G401 (cell line): ENCODE measurements at regions not wholly inside any gene's neighbourhood (a gene's known extent, or its start where the extent isn't known, plus 50 kb on each side); places are given as distances from the start of the nearest gene placed in this dataset.

Experiments
- DNase-seq: peaks from one replicate; pipeline ENCODE4 v3.0.0-alpha.2; 2015; ENCODE audit warnings: low spot score
- in situ Hi-C: cut with HindIII; loops from 2 replicates; pipeline ENCODE4 v1.10.0; 2016; ENCODE audit warnings: low sequenced_read_pairs, mixed read lengths

DNA sequence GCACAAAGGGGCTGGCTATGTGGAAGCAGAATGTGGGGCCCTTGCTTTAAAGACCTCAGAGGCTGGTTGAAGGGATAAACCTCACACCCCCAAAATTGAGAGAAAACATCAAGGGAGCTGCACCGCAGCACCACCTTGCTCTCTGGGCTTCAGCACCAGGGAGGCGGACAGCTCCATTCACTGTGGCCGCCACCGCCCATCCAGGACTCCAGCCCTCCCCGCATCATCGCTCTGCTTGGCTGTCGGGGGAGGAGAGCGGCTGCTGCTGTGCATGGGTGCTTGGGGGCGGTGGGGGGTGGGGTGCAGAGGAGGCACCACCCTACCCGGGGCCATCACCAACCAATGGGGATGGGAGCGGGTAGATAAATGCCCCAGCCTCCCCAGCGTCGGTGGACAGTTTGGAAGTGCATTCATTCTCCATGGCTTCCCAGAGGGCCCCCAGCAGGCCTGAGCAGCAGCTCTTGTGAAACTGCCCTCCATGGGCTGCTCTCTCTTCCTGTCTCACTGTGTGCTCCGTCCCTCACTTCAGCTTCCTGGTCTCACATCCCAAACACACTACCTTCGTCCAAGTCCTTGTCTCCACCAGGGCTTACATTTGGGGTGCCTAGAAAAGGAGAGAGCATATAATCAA lies 75.7 kb upstream of the BHLHE23 start:
- no peak for DNase-seq
- in situ Hi-C loops, result loop anchor here (25.0 kb wide), 1 partner anchor 205 kb away; the partner anchor contains the start of gene COL20A1

- in situ Hi-C loops, result loop anchor here (25.0 kb wide), 1 partner anchor 205 kb away; the partner anchor contains the start of gene COL20A1
- no peak for DNase-seq
These were observed 75.1 kb upstream of the BHLHE23 start for GRCh38 chr20:63081831-63082230.

- in situ Hi-C loops, result loop anchor here (25.0 kb wide), 1 partner anchor 206 kb away; the partner anchor contains the start of gene COL20A1
- no peak for DNase-seq
These were observed 74.6 kb upstream of the BHLHE23 start for GRCh38 chr20:63081351-63081750.

- DNase-seq, result no peak
- in situ Hi-C loops, result loop anchor here (25.0 kb wide), 1 partner anchor 206 kb away; the partner anchor contains the start of gene COL20A1
These were observed 74.0 kb upstream of the BHLHE23 start for GRCh38 chr20:63080811-63081210.

GRCh38 chr20:63080411-63080810 lies 73.6 kb upstream of the BHLHE23 start:
- in situ Hi-C loops, result loop anchor here (25.0 kb wide), 1 partner anchor 207 kb away; the partner anchor contains the start of gene COL20A1
- DNase-seq, result no peak

DNA sequence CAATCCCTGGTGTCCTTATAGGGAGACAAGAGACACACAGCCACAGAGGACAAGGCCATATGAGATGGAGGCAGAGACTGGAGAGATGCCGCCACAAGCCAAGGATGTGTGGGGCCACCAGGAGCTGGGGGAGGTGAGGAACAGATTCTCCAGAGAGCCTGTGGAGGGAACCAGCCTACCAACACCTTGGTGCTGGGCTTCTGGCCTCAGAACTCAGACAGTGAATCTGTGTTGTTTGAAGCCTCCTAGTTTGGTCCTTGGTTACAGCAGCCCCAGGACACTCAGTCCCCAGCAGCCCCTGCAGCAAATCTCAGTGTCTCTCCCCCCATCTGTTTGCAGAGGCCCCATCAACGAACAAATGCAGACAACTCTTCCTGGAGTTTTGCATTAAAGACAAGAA lies 73.2 kb upstream of the BHLHE23 start:
- in situ Hi-C loops, result loop anchor here (25.0 kb wide), 1 partner anchor 207 kb away; the partner anchor contains the start of gene COL20A1
- no peak for DNase-seq

- in situ Hi-C loops, result loop anchor here (25.0 kb wide), 1 partner anchor 210 kb away; the partner anchor contains the start of gene COL20A1
- no peak for DNase-seq
These were observed 70.9 kb upstream of the BHLHE23 start for GRCh38 chr20:63077705-63078104.

DNA sequence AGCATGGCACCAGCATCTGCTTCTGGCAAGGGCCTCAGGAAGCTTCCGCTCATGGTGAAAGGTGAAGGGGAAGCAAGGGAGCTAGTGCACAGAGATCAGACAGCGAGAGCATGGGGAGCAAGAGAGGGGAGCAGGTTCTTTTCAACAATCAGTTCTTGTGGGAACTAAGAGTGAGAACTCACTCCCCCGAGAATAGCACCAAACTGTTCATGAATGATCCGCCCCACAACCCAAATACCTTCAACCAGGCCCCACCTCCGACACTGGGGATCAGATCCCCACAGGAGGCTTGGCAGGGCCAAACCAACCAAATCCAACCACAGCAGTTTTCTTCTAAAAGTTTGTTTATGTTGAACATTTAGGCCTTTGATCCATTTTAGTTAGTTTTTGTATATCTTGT lies 69.7 kb upstream of the BHLHE23 start:
- in situ Hi-C loops, result loop anchor here (25.0 kb wide), 1 partner anchor 211 kb away; the partner anchor contains the start of gene COL20A1
- DNase-seq, result no peak

GRCh38 chr20:63074631-63075030 lies 67.9 kb upstream of the BHLHE23 start:
- no peak for DNase-seq
- in situ Hi-C loops, result loop anchor here (25.0 kb wide), 1 partner anchor 213 kb away; the partner anchor contains the start of gene COL20A1

GRCh38 chr20:63074182-63074581 lies 67.4 kb upstream of the BHLHE23 start:
- DNase-seq, result no peak
- in situ Hi-C loops, result no loop called here

- no peak for DNase-seq
- in situ Hi-C loops, result no loop called here
These were observed 66.9 kb upstream of the BHLHE23 start for GRCh38 chr20:63073738-63074065.

DNA sequence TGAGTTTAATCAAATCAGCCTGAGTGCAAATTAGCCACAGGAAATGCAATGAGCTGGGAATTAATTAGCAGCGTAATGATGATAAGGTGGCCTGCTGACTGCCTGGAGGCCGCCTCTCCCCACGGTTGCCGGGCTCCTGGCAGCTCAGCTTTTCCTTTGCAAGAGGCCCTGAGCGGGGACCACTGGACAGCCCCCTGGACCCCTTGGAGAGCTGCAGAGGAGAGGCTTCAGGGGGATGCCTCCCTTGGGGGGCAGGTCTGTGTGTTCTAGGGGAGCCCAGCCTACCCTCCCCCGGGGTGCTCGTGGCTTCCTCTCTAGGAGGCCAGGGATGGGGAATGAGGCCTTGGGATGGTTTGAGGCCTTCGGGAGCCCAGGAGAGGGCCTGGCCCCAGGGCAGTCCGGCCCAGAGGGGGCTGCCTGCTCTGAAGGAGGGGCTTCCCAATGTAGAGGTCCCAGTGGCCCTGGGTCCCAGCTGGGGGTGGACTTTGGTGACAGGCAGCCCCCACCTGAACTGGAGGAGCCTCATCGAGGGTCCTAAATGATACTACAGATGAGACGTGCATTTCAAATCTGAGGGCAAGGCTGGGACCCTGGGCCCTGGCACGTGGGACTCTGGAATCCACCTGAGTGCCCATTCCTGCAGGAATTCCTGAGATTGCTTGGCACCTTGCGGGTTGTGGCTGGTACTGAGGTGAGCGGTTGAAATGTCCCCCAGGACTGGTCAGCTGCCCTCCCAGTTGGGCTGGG lies 66.4 kb upstream of the BHLHE23 start:
- in situ Hi-C loops, result no loop called here
- no peak for DNase-seq

DNA sequence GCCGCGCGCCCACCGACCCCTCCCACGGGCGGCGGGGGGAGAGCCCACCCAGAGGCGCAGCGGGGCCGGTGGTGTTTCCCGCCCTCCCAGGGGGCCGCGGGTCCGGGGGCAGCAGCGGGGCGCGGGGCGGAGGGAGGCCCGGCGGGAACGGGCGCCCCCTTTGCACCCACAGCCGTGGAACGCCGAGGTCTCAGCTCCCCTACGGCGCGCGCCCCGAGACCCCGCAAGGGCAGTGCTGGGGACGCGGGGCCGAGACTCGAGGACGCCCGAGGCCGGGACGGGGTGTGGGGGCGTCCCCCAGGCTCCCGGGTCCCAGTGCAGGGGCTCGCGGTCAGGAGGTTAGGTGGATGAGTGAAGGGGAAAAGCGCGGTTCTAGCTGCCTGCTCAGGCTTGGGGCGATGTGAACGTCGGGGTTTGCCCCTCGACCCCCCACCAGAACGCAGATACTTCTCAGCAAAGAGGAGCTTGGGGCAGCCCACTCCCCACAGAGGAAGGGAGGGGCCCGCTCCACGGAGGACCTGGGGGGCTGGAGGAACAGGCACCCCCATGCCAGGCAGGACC lies 65.5 kb upstream of the BHLHE23 start:
- in situ Hi-C loops, result no loop called here
- DNase-seq, result no peak

GRCh38 chr20:63071541-63072181 lies 64.9 kb upstream of the BHLHE23 start:
- in situ Hi-C loops, result no loop called here
- peak; percentile 55 for DNase-seq

- DNase-seq, result peak; percentile 47
- in situ Hi-C loops, result no loop called here
These were observed 64.2 kb upstream of the BHLHE23 start for GRCh38 chr20:63070771-63071540.

DNA sequence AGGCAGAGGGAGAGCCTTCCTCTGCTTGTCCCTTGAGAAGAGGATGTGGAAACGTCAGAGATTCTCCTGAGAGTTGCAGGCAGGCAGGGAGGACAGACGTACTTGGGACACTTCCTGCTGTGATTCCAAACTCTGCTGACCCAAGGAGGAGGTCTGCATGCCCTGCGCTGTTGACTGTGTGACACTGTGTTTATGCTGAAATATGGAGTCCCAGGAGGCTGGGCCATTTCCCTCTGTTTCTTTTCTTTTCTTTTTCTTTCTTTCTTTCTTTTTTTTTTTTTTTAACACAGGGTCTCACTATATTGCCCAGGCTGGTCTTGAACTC lies 63.5 kb upstream of the BHLHE23 start:
- no peak for DNase-seq
- in situ Hi-C loops, result no loop called here

DNA sequence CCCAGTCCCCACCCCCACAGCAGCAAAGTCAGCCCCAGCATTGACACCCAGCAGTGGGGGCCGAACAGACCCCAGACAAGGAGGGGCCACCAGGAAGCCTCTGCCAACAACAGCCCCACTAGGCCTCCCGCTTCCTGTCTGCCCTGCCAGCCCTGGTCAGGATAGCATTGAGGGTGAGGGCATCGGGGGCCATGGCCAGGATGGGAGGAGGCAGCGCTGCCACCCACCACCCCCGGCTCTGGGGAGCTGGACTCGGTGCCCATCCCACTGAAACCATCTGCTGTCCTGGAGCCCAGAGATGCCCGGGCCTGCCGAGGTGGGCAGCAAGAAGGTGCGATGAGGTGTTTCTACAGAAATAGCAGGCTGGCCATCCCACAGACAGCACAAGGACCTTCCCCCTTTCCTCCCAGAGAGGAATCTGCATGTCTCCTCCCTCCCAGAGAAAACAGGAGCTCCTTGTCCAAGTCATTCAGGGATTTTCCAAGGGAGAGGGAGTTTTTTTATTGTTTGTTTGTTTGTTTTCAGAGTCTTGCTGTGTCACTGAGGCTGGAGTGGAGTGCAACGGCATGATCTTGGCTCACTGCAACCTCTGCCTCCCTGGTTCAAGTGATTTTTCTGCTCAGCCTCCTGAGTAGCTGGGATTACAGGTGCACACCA lies 62.1 kb upstream of the BHLHE23 start:
- in situ Hi-C loops, result no loop called here
- DNase-seq, result no peak

GRCh38 chr20:63067721-63068560 lies 61.2 kb upstream of the BHLHE23 start:
- in situ Hi-C loops, result no loop called here
- no peak for DNase-seq
